Testis (tissue), 2 donors: ENCODE measurements at regions not wholly inside any gene's neighbourhood (a gene's known extent, or its start where the extent isn't known, plus 50 kb on each side); places are given as distances from the start of the nearest gene placed in this dataset.

Experiments
- CTCF ChIP-seq, 3 experiments: fragments of 450-650 bp in 2 of 3; fragments of 200-600 bp in 1 of 3; sonication (generic) in 1 of 3; IDR thresholded peaks; one replicate each; pipeline ENCODE4 v1.5.1; 2016 to 2019; ENCODE audit warnings: antibody characterized with exemption in 3 of 3, mild to moderate bottlenecking in 2 of 3, moderate library complexity in 1 of 3
- POLR2A ChIP-seq: fragments of 450-650 bp; IDR thresholded peaks from one replicate; pipeline ENCODE4 v1.6.1; 2017; ENCODE audit warnings: antibody characterized with exemption, mild to moderate bottlenecking, moderate library complexity

DNA sequence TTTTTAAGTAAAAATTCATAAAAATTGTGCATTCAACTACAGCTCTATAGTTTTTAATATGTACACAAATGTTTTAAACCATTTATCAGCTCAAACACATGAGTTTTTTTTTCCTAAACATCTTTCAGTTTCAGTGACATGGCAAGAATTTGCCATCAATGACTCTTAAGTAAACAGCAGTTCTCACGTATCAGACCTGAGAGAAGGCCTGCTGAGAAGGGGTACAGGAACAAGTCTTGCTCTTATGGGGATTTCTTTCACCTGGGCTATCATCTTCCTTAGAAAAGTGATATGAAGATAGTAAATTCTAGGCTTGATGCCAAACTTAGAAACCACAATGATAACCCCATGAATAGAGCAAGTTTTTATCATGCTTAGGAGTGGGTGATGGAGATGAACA lies 467.8 kb downstream of the ARL4A start:
- no peak for TF ChIP-seq CTCF (IDR thresholded peaks at IDR 0.05)
- no peak for TF ChIP-seq POLR2A
